NCI-H2196 (cell line): ENCODE measurements at regions not wholly inside any gene's neighbourhood (a gene's known extent, or its start where the extent isn't known, plus 50 kb on each side); places are given as distances from the start of the nearest gene placed in this dataset.
A peak's percentile ranks its signal among the peaks of the same experiment; 100 is the strongest.

ENCODE experiments used
- DNase-seq: peaks from one replicate; lab custom pipeline; 2025; ENCODE audit not compliant: unreplicated experiment; lab: John Stamatoyannopoulos, UW

DNA sequence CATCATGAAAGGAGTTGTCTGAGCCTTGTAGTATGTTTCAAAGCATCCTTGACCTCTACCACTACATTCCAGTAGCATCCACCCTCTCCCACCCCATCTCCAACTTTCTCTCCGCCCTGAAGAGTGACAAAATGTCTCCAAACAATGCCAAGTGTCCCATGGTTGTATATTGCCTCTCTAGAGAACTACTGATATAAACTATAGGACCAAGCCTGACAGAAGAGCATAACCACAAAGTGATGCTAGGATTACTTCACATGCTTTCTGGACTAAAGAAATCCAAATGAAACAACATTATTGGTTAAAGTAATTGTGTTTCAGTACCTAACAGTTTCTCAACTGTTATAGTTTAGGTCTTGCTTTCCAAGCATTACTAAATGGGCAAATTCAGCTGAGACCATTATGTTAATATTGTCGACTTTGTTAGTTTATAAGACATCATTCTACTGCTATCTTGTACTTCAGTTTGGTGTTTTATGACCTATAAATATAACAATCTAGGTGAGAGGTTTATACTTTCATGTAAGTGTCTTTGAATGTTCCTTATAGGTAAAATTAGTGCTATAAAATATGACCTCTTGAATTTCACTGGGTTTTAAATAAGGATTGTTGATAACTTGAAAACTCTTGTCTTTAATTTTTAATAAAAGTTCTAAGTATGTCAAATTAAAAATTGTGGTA is 117.4 kb downstream of the SUCNR1 start:
- no peak for DNase-seq

DNA sequence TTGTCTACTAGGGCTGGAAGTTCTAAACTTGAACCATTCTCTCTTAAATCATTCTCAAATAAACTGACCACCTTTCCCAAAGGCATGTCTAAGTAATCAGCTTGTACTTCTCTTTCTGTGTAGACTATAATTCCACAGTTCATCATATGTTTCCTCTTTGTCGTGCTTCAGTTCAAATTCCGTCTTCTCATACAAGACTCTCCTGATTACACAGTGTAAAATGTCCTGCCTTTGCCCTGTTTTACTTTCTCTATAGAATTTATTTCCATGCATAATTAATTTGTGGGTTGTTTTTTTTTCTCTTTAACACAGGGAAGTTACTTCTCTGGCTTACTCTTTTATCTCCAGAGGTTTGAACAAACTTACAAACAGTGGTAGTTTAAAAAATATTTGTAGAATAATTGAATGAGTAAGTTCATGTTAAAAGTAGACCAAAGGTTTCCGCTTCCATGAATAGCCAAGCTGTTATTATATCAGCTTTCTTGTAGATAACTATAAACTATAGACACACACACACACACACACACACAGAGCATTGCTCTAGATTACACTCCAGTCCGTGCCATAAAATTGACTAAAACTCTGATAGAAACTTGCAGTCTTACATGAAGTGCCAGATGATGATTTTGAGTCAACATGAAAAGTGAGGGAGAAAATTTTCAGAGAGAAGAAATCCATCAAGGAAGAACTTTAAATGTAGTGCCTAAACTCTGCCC is 119.0 kb downstream of the SUCNR1 start:
- DNase-seq, result no peak

DNA sequence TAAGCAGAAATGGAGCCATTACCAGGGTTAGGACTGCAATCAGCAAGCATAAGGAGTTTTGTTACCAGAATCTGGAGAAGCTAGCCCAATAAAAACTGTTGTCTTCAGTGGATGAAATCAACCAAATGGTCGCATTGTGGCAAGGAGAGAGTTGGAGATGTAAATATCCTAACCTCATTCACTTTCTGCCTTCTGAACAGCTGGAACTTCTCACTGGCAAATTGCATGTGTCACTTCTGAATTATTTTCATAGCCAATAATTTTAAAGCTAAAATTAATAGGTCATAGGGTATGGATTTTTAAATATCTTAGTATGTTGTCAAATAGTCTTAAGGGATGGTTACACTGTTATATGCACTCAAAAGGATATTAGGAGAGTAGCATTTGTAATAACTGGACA is 121.6 kb downstream of the SUCNR1 start:
- DNase-seq, result no peak

DNA sequence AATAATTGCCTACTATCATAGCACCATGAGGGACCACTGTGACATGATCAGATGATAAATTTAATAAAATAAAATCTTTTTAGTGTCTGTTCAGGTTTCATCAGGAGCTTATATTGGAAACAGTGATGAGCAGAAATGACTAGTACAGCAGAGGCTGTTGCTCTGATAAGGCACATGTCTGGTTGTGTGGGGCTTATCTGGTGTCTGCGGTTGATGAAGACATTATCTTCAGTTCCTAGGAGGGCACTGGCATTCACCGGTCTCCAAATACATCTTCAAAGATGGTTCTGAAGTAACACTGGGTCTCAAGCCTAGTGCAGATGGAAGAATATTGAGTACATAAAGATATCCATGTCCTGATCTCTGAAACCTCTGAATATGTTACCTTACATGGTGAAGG is 125.3 kb downstream of the SUCNR1 start:
- DNase-seq, result no peak

DNA sequence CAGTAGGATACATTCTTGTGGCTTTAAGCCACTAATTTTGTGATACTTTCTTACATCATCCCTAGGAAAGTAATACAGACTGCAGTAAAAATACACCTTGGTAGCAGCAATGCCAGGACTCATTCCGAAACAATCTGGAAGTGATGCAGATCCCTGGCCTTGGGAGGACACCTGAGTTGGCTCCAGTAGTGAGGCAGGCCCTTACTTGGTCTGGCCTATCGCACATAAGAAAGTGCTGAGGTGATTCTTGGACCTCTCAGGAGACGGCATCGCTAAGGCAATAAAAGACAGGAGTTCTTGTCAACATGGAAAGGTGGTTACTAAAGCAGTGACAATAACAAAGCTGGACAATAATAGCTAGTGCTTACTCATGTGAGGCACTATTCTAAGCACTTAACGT is 126.5 kb downstream of the SUCNR1 start:
- no peak for DNase-seq

DNA sequence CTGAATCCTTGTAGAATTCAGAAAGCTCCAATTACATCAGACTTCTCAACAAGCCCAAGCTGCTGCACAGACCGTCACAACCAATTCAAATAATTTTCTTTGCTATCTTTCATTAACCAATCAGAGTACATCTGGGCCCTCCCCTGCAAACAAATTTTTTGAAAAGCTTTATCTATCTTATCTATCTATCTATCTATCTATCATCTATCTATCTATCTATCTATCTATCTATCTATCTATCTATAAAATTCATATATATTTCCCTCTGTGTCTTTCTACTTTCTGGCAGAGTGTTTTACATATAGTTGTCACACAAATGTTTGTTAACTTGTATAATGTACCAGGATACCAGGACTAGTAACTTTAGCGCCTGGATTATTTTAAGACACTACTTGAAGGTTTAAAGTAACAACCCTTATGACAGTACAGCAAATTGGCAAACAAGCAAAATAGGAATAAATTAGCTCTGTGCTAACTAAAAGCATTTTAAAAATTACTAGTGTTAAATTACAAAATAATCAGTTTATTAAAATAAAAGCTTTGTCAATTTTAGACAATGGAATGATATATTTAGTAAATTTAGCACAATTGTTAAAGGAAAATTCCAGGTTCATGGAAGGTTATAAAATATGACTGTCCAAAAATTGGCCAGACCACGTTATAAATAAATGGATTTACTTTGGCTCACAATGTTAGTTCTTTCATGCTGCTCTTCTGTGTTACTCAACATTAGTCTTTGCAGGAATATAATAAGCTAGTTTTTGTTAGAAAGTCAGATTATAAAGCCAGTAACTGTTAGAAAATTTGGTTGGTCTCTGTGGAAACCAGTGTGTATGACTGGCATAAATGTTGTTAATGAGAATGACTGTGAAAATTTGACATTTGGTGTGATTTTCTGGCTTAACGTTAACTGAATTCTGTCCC is 138.6 kb downstream of the SUCNR1 start:
- no peak for DNase-seq

DNA sequence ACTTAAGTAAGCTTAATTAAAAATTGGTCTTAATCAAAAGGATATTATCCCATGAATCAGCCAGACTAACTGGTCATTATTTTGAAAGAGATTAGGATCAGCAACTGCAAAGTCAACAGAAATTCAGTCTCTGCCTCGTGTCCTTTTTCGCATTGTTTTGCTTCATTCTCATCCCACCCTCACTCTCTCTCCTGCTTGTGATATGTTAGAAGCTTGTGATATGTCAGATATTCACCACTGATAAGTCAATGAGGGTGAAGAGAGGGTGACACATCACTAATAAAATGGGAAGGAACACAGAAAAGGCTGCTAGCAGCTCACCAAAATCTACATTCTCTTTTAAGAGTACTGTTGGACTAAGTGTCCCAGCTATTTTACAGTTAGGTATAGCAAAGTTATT is 146.1 kb downstream of the SUCNR1 start:
- DNase-seq, result no peak

DNA sequence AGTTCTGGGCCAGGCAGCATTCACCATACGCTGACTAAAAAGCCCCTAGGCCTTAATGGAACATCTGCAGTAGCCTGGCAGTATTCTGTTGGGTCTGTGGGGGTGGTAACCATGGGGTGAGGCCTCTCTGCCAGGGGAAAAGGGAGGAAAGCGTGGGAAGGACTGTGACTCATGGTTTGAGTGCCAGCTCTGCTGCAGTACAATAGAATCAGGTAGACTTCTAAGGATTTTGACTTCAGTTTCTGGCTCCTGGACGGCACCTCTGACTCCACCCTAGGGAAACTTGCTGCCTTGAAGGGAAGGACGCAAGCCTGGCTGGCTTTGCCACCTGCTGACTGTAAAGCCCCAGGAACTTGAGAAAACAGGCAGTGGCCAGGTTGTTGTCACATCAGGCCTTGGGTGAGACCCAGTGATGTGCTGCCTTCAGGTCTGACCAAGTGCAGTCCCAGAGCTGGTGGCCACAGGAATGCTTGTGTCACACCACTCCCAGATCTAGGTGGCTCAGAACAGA is 148.6 kb downstream of the SUCNR1 start:
- no peak for DNase-seq

DNA sequence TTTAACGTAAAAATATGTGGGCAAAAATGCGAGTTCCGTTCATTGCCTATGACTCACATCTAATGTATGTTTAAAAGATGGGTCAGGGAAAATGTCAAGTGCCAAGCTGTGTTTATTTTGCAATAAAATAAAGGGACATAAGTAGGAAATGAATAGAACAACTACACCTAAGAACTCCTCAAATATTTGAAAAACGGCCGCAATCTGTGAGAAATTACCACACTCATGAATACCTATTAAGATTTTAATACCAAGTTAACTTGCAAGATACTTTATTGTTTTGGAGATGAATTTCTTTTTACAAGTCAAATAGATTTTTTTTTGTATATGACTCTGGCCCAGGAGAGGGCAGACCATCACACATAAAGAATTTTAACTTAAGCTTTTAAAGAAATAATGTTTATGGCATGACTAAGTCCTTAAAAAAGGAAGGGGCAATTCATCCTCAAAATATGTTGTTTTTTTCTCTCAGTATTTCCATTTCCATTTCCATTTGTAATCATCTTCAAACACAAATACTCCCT is 152.7 kb downstream of the SUCNR1 start:
- peak; percentile 35 for DNase-seq

DNA sequence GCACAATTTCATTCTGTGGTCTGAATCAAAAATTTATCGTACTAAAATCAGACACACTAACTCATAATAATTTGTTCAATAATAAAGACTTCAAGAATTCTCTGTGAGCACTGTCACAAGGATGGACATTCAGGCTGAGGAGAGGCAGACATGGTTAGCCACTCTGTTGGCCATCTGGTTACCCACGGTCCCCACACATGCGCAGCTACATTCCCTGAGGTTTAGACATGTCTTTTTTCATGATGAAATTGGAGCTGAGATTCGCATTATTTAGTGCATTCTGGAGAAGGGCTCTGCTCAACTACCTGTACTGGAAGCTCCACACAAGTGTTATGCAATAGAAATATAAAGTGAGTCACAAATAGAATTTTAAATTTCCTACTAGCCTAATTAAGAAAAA is 156.9 kb downstream of the SUCNR1 start:
- no peak for DNase-seq

DNA sequence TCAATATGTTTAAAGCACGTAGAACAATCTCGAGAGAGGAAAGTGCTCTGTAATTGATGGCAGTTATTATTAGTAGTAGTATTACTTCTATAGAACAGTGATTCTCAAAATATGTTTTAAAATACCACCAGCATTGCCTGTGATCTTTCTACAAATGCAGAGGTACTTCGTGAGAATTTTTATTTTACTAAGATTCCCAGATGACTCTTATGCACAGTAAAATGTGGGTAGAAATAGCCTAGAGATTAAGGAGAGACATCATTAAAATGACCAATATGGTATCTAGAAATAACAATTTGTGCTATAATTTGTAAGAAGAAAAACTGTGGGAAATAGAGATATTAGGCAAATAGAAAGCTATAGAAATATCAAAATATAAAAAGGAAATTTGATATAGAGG is 157.9 kb downstream of the SUCNR1 start:
- no peak for DNase-seq

DNA sequence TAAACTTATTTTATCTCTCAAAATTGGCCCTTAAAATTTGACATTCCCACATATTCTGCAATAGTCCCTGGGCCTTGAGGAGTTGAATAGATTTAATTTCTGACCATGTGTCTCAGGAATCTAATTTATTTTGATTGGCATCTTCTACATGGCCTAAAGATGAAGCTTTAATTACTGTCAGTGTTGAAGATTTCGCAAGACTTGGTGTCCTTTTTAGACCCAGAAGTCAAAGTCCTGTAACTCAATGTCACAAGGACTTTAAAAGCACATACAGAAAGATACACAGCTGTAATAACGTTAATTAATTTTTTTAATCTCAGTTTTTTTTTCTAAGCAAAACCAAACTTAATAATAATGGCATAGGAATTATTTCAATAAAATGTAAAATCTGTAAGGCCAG is 163.9 kb downstream of the SUCNR1 start:
- DNase-seq, result no peak

DNA sequence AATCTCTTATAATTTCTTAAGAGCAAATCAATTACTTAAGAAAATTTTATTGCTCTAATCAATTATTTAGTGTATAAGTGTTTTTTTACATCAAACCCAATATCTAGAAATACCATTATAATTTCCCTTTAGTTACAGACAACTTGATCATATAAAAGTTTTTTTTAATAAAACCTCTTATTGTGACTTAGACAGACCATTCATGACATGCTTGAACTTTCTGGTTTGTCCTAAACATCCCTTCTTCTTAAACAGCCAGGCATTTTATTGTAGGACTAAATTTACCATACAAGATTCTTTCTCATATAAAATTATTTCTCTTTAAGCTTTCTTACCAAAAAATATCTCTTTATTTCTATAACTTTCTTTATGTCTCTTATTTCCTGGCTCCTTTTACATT is 164.5 kb downstream of the SUCNR1 start:
- no peak for DNase-seq

DNA sequence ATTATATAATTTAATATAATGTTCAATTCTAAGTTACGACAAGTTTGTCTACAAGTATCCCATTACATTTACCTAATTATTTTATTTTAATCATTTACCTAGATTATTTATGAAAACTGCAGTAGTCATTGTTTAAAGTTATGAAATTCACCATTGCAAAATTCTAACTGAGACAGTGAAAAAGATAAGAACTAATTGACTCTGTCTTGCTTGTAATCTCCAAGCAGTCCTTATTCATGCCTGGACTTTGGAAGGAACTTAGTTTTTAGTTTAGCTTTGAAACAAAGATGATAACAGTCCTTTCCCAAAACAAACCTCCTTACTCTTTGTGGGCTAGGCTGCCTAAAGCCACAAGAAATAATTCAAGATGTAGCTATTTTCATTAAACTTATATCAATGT is 165.0 kb downstream of the SUCNR1 start:
- DNase-seq, result no peak

DNA sequence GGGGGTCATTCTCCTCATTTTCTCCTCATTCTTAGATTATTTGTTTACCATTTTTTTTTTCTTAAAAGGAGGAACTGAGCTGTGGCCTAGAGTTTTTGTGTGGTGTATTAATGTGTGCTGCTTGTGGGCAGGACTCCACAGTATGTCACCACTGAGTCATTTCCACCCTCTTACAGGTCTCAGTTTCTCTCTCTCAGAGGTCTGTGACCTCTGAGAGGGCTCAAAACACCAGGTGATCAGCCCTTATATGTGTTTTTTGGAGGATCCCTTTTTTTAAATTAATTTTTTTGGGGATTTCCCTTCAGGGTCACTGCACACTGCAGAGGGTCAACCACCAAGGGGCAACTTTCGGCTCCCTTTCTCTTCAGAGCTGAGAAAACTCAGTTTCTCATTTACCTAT is 166.4 kb downstream of the SUCNR1 start:
- DNase-seq, result no peak

DNA sequence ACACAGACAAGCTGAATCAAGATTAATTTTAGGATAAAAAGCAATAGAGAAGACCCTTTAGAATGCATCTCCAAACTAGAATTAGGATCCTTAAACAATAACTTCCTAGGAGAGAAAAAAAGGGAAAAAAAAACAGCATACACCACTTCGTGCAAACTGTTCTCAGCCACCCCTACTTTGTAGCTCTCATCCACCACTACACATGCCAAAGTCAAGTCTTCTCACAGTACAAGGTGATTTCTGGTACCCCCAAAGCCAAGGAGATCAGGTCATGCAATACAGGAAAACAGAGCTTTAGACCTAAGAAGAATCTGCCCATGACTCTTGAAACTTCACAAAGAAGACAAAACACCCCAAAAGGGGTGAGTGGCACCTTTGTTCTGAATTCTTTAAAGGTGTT is 166.9 kb downstream of the SUCNR1 start:
- DNase-seq, result no peak

DNA sequence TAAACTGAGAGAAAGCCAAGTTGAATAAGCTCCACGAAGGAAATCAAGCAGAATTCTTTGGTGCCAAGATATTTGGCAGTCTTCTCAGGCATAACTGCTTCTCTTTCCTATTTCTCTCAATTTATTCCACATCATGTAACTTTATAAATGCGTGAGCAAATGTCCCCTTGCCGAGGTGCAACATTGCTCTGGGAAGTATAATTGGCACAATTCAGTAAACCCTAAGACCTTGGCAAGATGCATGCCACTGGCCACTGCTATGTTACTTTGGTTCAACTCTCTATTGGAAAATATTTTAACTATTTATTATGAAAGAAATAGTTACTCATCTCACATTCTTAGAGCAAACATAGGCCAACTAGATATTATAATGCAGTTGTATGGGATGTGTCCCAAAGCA is 170.2 kb downstream of the SUCNR1 start:
- DNase-seq, result no peak

DNA sequence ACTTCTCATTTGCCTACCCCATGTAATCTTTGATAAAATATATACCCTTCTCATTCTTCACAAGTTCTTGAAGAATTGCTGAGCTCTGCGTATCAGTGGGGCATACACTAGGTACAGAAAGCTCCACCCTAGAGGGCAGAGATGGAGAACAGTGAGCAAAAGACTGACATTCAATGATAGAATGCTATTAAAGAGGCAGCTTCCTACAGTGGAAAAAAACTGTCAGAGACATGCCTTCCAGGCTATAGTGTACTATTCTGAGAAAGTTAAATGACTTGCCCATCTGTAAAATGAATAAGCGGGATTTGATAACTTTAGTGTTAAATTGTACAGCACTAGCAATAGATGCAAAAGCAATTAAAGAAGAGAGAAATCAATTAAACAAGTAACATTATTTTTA is 172.8 kb downstream of the SUCNR1 start:
- no peak for DNase-seq

DNA sequence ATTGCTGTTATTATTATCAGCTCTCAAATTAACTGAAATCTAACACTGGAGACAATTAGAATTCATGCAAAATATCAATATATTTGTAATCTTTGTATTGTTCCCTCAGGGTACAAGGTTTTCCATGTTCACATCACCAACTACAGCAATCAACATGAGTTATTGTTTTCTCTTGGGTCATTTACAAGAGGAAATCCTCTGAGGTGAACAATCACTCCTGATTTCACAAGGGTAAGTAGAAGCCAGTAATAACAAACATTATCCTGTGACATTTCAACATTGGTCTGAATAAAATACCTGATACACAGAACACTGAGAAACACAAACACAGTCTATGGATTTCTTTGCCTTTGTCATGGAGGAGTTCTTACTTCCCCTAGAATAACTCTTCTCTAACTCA is 174.0 kb downstream of the SUCNR1 start:
- DNase-seq, result no peak

DNA sequence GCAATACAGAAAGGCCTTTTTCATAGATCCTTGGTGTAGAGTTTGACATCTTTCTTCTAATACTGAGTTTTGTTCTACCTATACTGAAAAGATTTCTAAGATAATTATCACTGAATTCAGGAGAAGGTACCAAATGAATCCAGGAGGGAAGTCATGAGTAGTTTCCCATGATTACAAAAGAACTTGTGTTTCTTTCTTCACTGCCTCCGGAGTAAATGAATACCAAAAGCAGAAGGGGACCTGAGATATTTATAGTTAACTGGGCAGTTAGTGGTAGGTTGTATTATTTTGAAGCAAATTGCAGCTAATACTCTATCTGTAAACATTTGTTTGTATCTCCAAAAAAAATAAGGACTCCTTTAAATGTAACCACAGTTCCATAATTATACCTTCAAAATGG is 175.4 kb downstream of the SUCNR1 start:
- DNase-seq, result no peak

DNA sequence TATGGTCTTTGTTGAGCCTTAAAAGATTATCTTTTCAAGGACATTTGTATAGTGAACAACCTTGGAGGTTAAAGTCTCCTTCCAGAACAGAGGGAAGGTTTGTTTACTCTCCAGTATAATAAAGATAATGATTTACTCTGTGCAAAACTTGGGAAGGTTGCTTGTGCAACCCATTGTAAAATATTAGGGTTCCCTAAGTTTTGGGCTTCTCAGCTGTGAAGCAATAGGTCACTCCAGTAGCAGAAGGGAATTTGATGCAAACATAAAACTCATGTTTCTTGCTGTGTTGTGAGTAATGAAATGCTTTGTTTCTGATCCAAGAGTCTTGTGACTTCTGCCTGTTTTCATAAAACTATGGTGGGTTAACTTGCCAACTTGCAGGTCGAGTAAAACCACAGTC is 177.5 kb downstream of the SUCNR1 start:
- DNase-seq, result no peak
